ENCODE measurements at regions not wholly inside any gene's neighbourhood (a gene's known extent, or its start where the extent isn't known, plus 50 kb on each side); places are given as distances from the start of the nearest gene placed in this dataset.

- H3K9ac ChIP-seq (ENCODE audit: low read length): no peak overlapping the region
- H3K4me3 ChIP-seq (ENCODE audit: low read length): no peak overlapping the region
- H3K4me1 ChIP-seq (ENCODE audit: control insufficient read depth, insufficient read depth, low read length): peaks cover 24% of the 10 kb centered on the region
- H3K27me3 ChIP-seq (ENCODE audit: control insufficient read depth, insufficient read depth, low read length): no peaks in the 10 kb centered on the region
- H3K9me3 ChIP-seq (ENCODE audit: control insufficient read depth, low read length): no peaks in the 10 kb centered on the region
- no peaks in the 10 kb centered on the region for H3K36me3 ChIP-seq (ENCODE audit: control insufficient read depth, insufficient read depth, low read length)
These were observed 152.1 kb upstream of the LYZL2 start for GRCh38 chr10:30781670-30782121.

- Histone ChIP-seq H3K9ac (ENCODE audit: low read length) (no peak overlapping the region), H3K4me1 (ENCODE audit: control insufficient read depth, insufficient read depth, low read length) (peaks cover 13% of the 10 kb centered on the region), H3K9me3 (ENCODE audit: control insufficient read depth, low read length) (no peaks in the 10 kb centered on the region), H3K36me3 (ENCODE audit: control insufficient read depth, insufficient read depth, low read length) (no peaks in the 10 kb centered on the region), H3K4me3 (ENCODE audit: low read length) (no peak overlapping the region), H3K27me3 (ENCODE audit: control insufficient read depth, insufficient read depth, low read length) (no peaks in the 10 kb centered on the region)
These were observed 149.2 kb upstream of the LYZL2 start for GRCh38 chr10:30778769-30779168.

GRCh38 chr10:30775779-30776591, 146.4 kb upstream of the LYZL2 start:
- Histone ChIP-seq H3K4me1 (ENCODE audit: control insufficient read depth, insufficient read depth, low read length) (no peaks in the 10 kb centered on the region), H3K36me3 (ENCODE audit: control insufficient read depth, insufficient read depth, low read length) (no peaks in the 10 kb centered on the region), H3K9me3 (ENCODE audit: control insufficient read depth, low read length) (no peaks in the 10 kb centered on the region), H3K27me3 (ENCODE audit: control insufficient read depth, insufficient read depth, low read length) (no peaks in the 10 kb centered on the region), H3K4me3 (ENCODE audit: low read length) (no peak overlapping the region), H3K9ac (ENCODE audit: low read length) (no peak overlapping the region)

- no peak overlapping the region for H3K9ac ChIP-seq (ENCODE audit: low read length)
- H3K36me3 ChIP-seq (ENCODE audit: control insufficient read depth, insufficient read depth, low read length): no peaks in the 10 kb centered on the region
- no peaks in the 10 kb centered on the region for H3K27me3 ChIP-seq (ENCODE audit: control insufficient read depth, insufficient read depth, low read length)
- H3K4me1 ChIP-seq (ENCODE audit: control insufficient read depth, insufficient read depth, low read length): no peaks in the 10 kb centered on the region
- no peak overlapping the region for H3K4me3 ChIP-seq (ENCODE audit: low read length)
- H3K9me3 ChIP-seq (ENCODE audit: control insufficient read depth, low read length): no peaks in the 10 kb centered on the region
These were observed 144.7 kb upstream of the LYZL2 start for GRCh38 chr10:30774261-30774660.

- Histone ChIP-seq H3K36me3 (ENCODE audit: control insufficient read depth, insufficient read depth, low read length) (no peaks in the 10 kb centered on the region), H3K9ac (ENCODE audit: low read length) (no peak overlapping the region), H3K27me3 (ENCODE audit: control insufficient read depth, insufficient read depth, low read length) (no peaks in the 10 kb centered on the region)
These were observed 143.9 kb upstream of the LYZL2 start for GRCh38 chr10:30773501-30773900.

GRCh38 chr10:30770816-30771215, 141.3 kb upstream of the LYZL2 start:
- Histone ChIP-seq H3K4me1 (ENCODE audit: control insufficient read depth, insufficient read depth, low read length) (no peaks in the 10 kb centered on the region), H3K9ac (ENCODE audit: low read length) (no peak overlapping the region), H3K9me3 (ENCODE audit: control insufficient read depth, low read length) (no peaks in the 10 kb centered on the region), H3K36me3 (ENCODE audit: control insufficient read depth, insufficient read depth, low read length) (no peaks in the 10 kb centered on the region), H3K27me3 (ENCODE audit: control insufficient read depth, insufficient read depth, low read length) (no peaks in the 10 kb centered on the region), H3K4me3 (ENCODE audit: low read length) (no peak overlapping the region)

More at GRCh38 chr10:30773501-30773900, 143.9 kb upstream of the LYZL2 start:
- Histone ChIP-seq H3K4me3 (ENCODE audit: low read length) (no peak overlapping the region), H3K9me3 (ENCODE audit: control insufficient read depth, low read length) (no peaks in the 10 kb centered on the region), H3K4me1 (ENCODE audit: control insufficient read depth, insufficient read depth, low read length) (no peaks in the 10 kb centered on the region)

- Histone ChIP-seq H3K4me3 (ENCODE audit: low read length) (no peak overlapping the region), H3K9me3 (ENCODE audit: control insufficient read depth, low read length) (no peaks in the 10 kb centered on the region), H3K27me3 (ENCODE audit: control insufficient read depth, insufficient read depth, low read length) (no peaks in the 10 kb centered on the region), H3K36me3 (ENCODE audit: control insufficient read depth, insufficient read depth, low read length) (no peaks in the 10 kb centered on the region), H3K4me1 (ENCODE audit: control insufficient read depth, insufficient read depth, low read length) (no peaks in the 10 kb centered on the region), H3K9ac (ENCODE audit: low read length) (no peak overlapping the region)
These were observed 140.7 kb upstream of the LYZL2 start for GRCh38 chr10:30770229-30770628.

- no peak overlapping the region for H3K9ac ChIP-seq (ENCODE audit: low read length)
- no peaks in the 10 kb centered on the region for H3K36me3 ChIP-seq (ENCODE audit: control insufficient read depth, insufficient read depth, low read length)
- H3K9me3 ChIP-seq (ENCODE audit: control insufficient read depth, low read length): no peaks in the 10 kb centered on the region
- H3K4me3 ChIP-seq (ENCODE audit: low read length): no peak overlapping the region
- H3K27me3 ChIP-seq (ENCODE audit: control insufficient read depth, insufficient read depth, low read length): no peaks in the 10 kb centered on the region
- H3K4me1 ChIP-seq (ENCODE audit: control insufficient read depth, insufficient read depth, low read length): no peaks in the 10 kb centered on the region
These were observed 139.8 kb upstream of the LYZL2 start for GRCh38 chr10:30769361-30769760.

GRCh38 chr10:30765616-30766015, 136.1 kb upstream of the LYZL2 start:
- H3K4me1 ChIP-seq (ENCODE audit: control insufficient read depth, insufficient read depth, low read length): no peaks in the 10 kb centered on the region
- H3K9ac ChIP-seq (ENCODE audit: low read length): no peak overlapping the region
- no peaks in the 10 kb centered on the region for H3K27me3 ChIP-seq (ENCODE audit: control insufficient read depth, insufficient read depth, low read length)
- H3K9me3 ChIP-seq (ENCODE audit: control insufficient read depth, low read length): no peaks in the 10 kb centered on the region
- no peaks in the 10 kb centered on the region for H3K36me3 ChIP-seq (ENCODE audit: control insufficient read depth, insufficient read depth, low read length)
- H3K4me3 ChIP-seq (ENCODE audit: low read length): no peak overlapping the region

GRCh38 chr10:30765022-30765615, 135.6 kb upstream of the LYZL2 start:
- no peaks in the 10 kb centered on the region for H3K36me3 ChIP-seq (ENCODE audit: control insufficient read depth, insufficient read depth, low read length)
- H3K27me3 ChIP-seq (ENCODE audit: control insufficient read depth, insufficient read depth, low read length): no peaks in the 10 kb centered on the region
- H3K9ac ChIP-seq (ENCODE audit: low read length): no peak overlapping the region
- no peak overlapping the region for H3K4me3 ChIP-seq (ENCODE audit: low read length)
- no peaks in the 10 kb centered on the region for H3K4me1 ChIP-seq (ENCODE audit: control insufficient read depth, insufficient read depth, low read length)
- no peaks in the 10 kb centered on the region for H3K9me3 ChIP-seq (ENCODE audit: control insufficient read depth, low read length)

GRCh38 chr10:30763918-30764317, 134.4 kb upstream of the LYZL2 start:
- no peak overlapping the region for H3K9ac ChIP-seq (ENCODE audit: low read length)
- no peaks in the 10 kb centered on the region for H3K27me3 ChIP-seq (ENCODE audit: control insufficient read depth, insufficient read depth, low read length)
- no peaks in the 10 kb centered on the region for H3K9me3 ChIP-seq (ENCODE audit: control insufficient read depth, low read length)
- H3K4me1 ChIP-seq (ENCODE audit: control insufficient read depth, insufficient read depth, low read length): no peaks in the 10 kb centered on the region
- H3K4me3 ChIP-seq (ENCODE audit: low read length): no peak overlapping the region
- H3K36me3 ChIP-seq (ENCODE audit: control insufficient read depth, insufficient read depth, low read length): no peaks in the 10 kb centered on the region

GRCh38 chr10:30762620-30763019, 133.1 kb upstream of the LYZL2 start:
- no peak overlapping the region for H3K4me3 ChIP-seq (ENCODE audit: low read length)
- H3K36me3 ChIP-seq (ENCODE audit: control insufficient read depth, insufficient read depth, low read length): no peaks in the 10 kb centered on the region
- no peaks in the 10 kb centered on the region for H3K4me1 ChIP-seq (ENCODE audit: control insufficient read depth, insufficient read depth, low read length)
- H3K9me3 ChIP-seq (ENCODE audit: control insufficient read depth, low read length): no peaks in the 10 kb centered on the region
- no peaks in the 10 kb centered on the region for H3K27me3 ChIP-seq (ENCODE audit: control insufficient read depth, insufficient read depth, low read length)
- no peak overlapping the region for H3K9ac ChIP-seq (ENCODE audit: low read length)

Measured in mucosa of stomach (tissue), 1 donor.